DMS53 (cell line): ENCODE measurements at regions not wholly inside any gene's neighbourhood (a gene's known extent, or its start where the extent isn't known, plus 50 kb on each side); places are given as distances from the start of the nearest gene placed in this dataset.
"Not testable (repeated sequence)": the region's sequence is repeated elsewhere in the genome, so short reads cannot be mapped to it uniquely, and the experiment has no call there.

Source experiments
- DNase-seq: peaks from one replicate; lab custom pipeline; 2025; lab: John Stamatoyannopoulos, UW

DNA sequence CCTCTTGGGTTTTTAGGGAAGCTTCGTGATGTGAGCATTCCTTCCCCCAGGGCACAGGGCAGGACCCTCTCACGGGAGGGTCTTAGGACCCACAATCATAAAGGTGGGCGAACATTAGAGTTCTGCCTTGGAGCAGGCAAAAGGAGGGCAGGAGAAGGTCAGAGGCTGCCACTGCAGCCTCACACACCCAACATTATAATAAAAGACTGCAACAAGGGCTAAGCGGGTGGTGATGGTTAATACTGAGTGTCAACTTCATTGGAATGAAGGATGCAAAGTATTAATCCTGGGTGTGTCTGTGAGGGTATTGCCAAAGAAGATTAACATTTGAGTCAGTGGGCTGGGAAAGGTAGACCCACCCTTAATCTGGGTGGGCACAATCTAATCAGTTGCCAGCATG, 206.6 kb upstream of the C2CD4B start:
- not testable (repeated sequence) for DNase-seq

DNA sequence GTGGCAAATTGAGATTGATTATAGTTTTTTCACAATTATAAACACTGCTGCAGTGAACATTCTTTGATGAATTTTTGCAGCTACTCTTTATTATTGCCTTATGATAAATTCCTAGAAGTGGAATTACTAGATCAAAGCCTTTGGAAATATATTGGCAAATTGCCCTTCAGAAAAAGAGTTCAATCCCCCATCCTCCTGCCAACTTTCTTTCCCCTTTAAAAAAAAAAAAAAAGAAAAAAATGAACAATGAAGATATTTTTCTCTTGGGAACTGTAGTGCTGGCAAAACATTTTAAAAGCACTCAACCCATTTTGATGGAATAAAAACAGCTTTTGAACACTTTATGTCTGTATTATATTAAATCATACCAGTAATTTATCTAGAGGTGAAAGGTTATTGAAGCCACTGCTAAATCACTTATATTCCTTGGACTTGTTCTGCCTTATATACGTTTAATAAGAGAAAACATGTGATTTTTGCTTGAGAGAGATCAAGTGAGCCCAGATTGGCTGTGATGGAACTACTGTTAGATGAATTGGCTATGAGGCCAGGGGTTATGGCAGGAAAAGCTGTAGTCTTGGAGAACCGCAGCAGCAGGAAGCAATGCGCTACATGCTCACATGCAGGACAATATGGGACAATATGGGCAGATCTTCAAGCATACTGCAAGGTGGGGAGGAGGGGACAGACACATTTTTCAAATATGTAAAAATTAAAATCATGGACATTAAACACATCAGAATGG, 212.8 kb upstream of the C2CD4B start:
- DNase-seq: no peak

DNA sequence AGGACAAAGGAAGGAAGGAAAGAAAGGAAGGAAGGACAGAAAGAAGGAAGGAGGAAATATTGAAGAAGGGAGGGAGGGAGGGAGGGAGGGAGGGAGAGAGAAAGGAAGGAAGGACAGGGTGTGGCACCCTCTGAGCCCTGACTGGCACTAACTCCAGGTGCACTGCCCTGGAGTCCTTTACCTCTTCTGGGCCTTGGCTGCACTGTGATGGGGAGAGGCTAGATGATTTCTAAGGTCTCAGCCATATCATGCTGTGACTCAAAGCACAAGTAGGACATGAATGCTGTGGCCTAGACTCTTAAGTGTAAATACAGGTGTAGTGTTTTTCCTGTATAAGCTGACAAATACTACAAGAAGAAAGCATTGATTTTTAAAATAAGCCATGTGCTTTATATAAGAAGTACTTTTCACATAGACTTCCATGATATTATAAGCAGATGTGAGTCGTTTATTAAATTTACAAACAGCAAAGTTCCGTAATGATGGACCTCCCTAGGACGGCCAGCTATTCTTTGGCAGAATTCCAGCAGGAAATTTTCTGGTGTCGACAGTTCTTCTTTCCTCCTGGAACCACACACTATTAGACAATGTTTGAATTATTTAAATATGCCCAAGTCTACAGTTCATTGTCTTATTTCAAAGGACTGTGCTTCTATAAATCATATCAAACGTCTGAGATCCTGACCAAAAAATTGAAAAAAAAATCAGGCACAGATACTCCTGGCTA, 213.8 kb upstream of the C2CD4B start:
- DNase-seq: no peak

DNA sequence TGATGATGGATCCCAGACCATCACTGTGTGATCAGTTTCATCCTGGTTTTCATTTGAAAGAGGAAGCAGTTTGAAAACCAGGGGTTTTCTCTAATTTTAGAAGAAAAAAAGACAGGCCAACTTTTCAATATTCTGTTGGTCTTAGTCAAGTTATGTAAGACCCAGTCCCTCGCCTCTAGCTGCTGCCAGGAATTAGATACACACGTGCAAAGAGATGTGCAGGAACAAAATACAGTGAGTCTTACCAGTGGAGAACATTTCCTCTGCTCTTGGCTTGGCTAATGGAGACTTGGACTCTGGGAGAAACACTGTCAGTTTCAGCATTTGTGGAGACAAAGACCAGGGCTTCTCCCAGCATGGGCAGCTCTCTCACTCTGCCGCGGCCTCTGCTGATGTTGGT, 214.9 kb upstream of the C2CD4B start:
- DNase-seq: no peak

DNA sequence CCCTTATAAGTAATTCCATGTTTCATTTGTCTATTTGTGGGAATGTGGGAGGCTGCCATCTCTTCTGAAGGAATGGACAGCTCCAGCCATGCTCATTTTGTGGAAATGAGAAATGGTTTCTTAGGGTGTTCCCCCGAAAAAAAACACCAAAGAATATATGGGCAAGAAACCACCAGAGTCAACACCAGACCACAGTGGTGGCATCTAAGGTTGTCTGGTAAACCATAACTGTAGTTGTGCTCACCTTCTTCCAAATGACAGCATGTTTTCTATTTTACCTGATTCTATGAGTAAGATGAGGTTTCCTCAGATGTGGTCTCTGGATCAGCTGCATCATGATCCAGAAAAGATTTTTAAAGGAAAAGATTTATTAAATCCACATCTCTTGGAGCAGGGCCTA, 217.0 kb upstream of the C2CD4B start:
- DNase-seq: no peak

- DNase-seq: peak; percentile 88
Measured at GRCh38 chr15:62389885-62390790, 225.1 kb upstream of the C2CD4B start, which contains the start of gene TLN2. TSS of gene TLN2 (plus strand) at chr15:62390550.

GRCh38 chr15:62390791-62391640, 225.9 kb upstream of the C2CD4B start:
- DNase-seq: peak; percentile 71

DNA sequence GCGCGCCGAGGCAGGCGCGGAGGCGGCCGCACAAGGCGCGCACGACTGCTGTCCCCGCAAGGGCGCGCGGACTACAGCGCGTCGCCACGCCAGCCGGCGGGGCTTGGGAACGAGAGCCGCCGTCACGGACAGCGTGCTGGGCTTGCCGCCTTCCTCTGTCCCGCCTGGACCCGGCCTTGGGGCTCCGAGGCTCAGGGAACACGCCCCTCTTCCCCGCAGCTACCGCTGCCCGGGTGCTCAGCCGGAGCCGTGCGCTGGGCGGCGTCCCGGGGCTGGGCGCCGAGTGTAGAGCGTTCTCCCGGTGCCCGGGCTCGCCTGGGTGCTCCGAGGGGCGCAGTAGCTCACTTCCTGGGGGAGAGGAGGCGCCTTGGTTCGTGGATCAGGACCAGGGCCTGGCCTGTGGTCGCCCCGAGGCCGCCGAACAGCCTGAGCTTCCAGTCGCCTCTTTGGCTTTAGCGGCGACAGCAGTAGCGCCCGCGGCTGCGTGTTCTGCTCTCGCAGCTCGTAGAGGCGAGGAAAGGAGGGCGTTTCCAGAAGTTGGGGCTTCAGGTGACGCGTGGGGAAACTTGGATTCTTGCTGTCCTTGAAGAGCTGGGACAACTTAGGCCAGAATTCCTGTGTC, 226.7 kb upstream of the C2CD4B start:
- DNase-seq: peak; percentile 66

GRCh38 chr15:62392376-62392775, 227.3 kb upstream of the C2CD4B start:
- peak; percentile 32 for DNase-seq

- no peak for DNase-seq
Measured at GRCh38 chr15:62393196-62393595, 228.1 kb upstream of the C2CD4B start.

DNA sequence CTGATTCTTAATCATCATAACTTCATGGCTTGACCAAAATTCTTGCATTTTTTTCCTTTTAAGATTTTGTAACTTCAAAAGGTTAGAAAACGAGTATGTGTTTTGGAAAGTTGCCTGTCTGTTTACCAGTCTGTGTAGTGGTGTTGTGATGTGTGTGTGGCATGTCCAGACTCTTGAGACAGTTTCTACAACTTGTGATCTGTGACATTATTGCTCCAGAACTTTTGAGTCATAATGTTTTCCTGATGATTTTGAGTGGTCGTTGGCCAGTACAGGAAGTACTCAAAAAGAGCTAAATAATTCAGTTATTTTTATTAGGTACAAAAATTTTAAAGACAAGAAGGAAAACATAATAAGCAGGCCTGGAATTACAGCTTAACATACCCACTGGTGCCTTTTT, 229.0 kb upstream of the C2CD4B start:
- no peak for DNase-seq

- no peak for DNase-seq
Measured at GRCh38 chr15:62400778-62401177, 235.7 kb upstream of the C2CD4B start.

GRCh38 chr15:62402687-62403086, 237.6 kb upstream of the C2CD4B start:
- DNase-seq: no peak

- peak; percentile 11 for DNase-seq
Measured at GRCh38 chr15:62403164-62403809, 238.2 kb upstream of the C2CD4B start.

- peak; percentile 20 for DNase-seq
Measured at GRCh38 chr15:62404194-62404985, 239.3 kb upstream of the C2CD4B start.

DNA sequence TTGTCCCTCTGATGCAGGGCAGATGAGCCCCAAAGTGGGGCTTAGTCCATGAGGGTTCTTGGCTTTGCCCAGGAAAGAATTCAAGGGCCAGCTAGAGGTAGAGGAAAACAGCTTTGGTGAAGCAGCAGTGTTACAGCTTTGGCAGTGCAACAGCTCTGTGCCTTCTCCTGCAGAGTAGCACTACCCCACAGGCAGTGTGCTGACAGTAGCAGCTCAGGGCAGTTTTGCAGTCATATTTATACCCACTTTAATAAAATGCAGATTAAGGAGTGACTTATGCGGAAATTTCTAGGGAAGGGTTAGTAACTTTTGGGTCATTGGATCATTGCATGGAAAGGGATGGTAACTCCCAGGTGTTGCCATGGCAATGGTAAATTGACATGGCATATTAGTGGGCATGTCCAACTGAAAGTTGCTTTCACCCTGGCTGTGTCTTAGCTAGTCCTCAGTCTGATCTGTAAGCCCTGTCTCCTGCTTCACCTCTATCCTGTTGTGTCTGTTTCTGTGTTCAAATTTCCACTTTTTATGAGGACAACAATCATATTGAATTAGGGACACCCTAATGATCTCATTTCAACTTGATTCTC, 241.3 kb upstream of the C2CD4B start:
- DNase-seq: no peak

- no peak for DNase-seq
Measured at GRCh38 chr15:62407216-62407615, 242.1 kb upstream of the C2CD4B start.

DNA sequence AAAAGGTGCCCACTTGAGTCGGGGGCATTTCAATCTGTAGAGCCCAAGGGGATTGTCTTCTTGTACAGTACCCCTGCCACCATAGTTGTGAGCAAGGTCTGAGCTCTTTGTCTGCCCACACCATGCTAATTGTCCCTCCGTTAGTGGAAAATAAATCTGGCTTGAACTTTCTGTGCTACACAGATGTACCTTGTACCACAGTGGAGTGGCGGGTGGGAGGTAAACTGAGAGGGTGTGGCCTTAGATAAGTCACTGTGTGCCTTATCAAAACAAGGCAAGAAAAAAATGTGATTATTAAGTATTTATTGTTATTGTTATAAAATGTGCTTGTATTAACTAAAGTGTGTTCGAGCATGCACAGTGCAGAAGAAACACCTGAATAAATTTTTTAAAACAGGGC, 242.9 kb upstream of the C2CD4B start:
- DNase-seq: no peak

- DNase-seq: no peak
Measured at GRCh38 chr15:62409466-62409865, 244.4 kb upstream of the C2CD4B start.
